ENCODE measurements at regions not wholly inside any gene's neighbourhood (a gene's known extent, or its start where the extent isn't known, plus 50 kb on each side); places are given as distances from the start of the nearest gene placed in this dataset.

GRCh38 chr18:46268671-46269070, 164.5 kb downstream of the HAUS1 start:
- Histone ChIP-seq H3K9ac (ENCODE audit: low read length) (no peak overlapping the region), H3K9me3 (ENCODE audit: control insufficient read depth, low read length) (no peaks in the 10 kb centered on the region), H3K36me3 (ENCODE audit: control insufficient read depth, insufficient read depth, low read length, severe bottlenecking) (peaks cover 20% of the 10 kb centered on the region), H3K4me1 (ENCODE audit: control insufficient read depth, insufficient read depth, low read length) (peaks cover 4% of the 10 kb centered on the region), H3K4me3 (ENCODE audit: low read length) (no peak overlapping the region), H3K27me3 (replicated peaks; ENCODE audit: control insufficient read depth, insufficient read depth, low read length) (no peaks in the 10 kb centered on the region)
- DNase-seq (ENCODE audit: low read depth) = no peak

GRCh38 chr18:46269275-46269674, 165.1 kb downstream of the HAUS1 start:
- Histone ChIP-seq H3K4me1 (ENCODE audit: control insufficient read depth, insufficient read depth, low read length) (peaks cover 4% of the 10 kb centered on the region), H3K36me3 (ENCODE audit: control insufficient read depth, insufficient read depth, low read length, severe bottlenecking) (peaks cover 14% of the 10 kb centered on the region), H3K4me3 (ENCODE audit: low read length) (no peak overlapping the region), H3K9me3 (ENCODE audit: control insufficient read depth, low read length) (no peaks in the 10 kb centered on the region), H3K27me3 (replicated peaks; ENCODE audit: control insufficient read depth, insufficient read depth, low read length) (no peaks in the 10 kb centered on the region), H3K9ac (ENCODE audit: low read length) (no peak overlapping the region)
- DNase-seq (ENCODE audit: low read depth) = no peak

GRCh38 chr18:46271488-46271887, 167.3 kb downstream of the HAUS1 start:
- no peaks in the 10 kb centered on the region for H3K4me1 ChIP-seq (ENCODE audit: control insufficient read depth, insufficient read depth, low read length)
- H3K4me3 ChIP-seq (ENCODE audit: low read length) = no peak overlapping the region
- no peak for DNase-seq (ENCODE audit: low read depth)
- H3K9ac ChIP-seq (ENCODE audit: low read length) = no peak overlapping the region
- no peaks in the 10 kb centered on the region for H3K9me3 ChIP-seq (ENCODE audit: control insufficient read depth, low read length)
- H3K27me3 ChIP-seq (replicated peaks; ENCODE audit: control insufficient read depth, insufficient read depth, low read length) = no peaks in the 10 kb centered on the region
- no peaks in the 10 kb centered on the region for H3K36me3 ChIP-seq (ENCODE audit: control insufficient read depth, insufficient read depth, low read length, severe bottlenecking)

GRCh38 chr18:46273861-46274260, 169.7 kb downstream of the HAUS1 start:
- Histone ChIP-seq H3K4me1 (ENCODE audit: control insufficient read depth, insufficient read depth, low read length) (peaks cover 11% of the 10 kb centered on the region), H3K9me3 (ENCODE audit: control insufficient read depth, low read length) (no peaks in the 10 kb centered on the region), H3K4me3 (ENCODE audit: low read length) (no peak overlapping the region), H3K9ac (ENCODE audit: low read length) (no peak overlapping the region), H3K36me3 (ENCODE audit: control insufficient read depth, insufficient read depth, low read length, severe bottlenecking) (no peaks in the 10 kb centered on the region), H3K27me3 (replicated peaks; ENCODE audit: control insufficient read depth, insufficient read depth, low read length) (no peaks in the 10 kb centered on the region)
- DNase-seq (ENCODE audit: low read depth) = no peak

GRCh38 chr18:46274266-46274665, 170.1 kb downstream of the HAUS1 start:
- no peak for DNase-seq (ENCODE audit: low read depth)
- no peaks in the 10 kb centered on the region for H3K9me3 ChIP-seq (ENCODE audit: control insufficient read depth, low read length)
- no peak overlapping the region for H3K9ac ChIP-seq (ENCODE audit: low read length)
- H3K4me1 ChIP-seq (ENCODE audit: control insufficient read depth, insufficient read depth, low read length) = peaks cover 12% of the 10 kb centered on the region
- no peaks in the 10 kb centered on the region for H3K27me3 ChIP-seq (replicated peaks; ENCODE audit: control insufficient read depth, insufficient read depth, low read length)
- no peak overlapping the region for H3K4me3 ChIP-seq (ENCODE audit: low read length)
- H3K36me3 ChIP-seq (ENCODE audit: control insufficient read depth, insufficient read depth, low read length, severe bottlenecking) = no peaks in the 10 kb centered on the region

GRCh38 chr18:46275370-46275769, 171.2 kb downstream of the HAUS1 start:
- no peaks in the 10 kb centered on the region for H3K36me3 ChIP-seq (ENCODE audit: control insufficient read depth, insufficient read depth, low read length, severe bottlenecking)
- no peak overlapping the region for H3K4me3 ChIP-seq (ENCODE audit: low read length)
- H3K27me3 ChIP-seq (replicated peaks; ENCODE audit: control insufficient read depth, insufficient read depth, low read length) = no peaks in the 10 kb centered on the region
- peaks cover 12% of the 10 kb centered on the region for H3K4me1 ChIP-seq (ENCODE audit: control insufficient read depth, insufficient read depth, low read length)
- H3K9me3 ChIP-seq (ENCODE audit: control insufficient read depth, low read length) = no peaks in the 10 kb centered on the region
- DNase-seq (ENCODE audit: low read depth) = no peak
- H3K9ac ChIP-seq (ENCODE audit: low read length) = no peak overlapping the region

GRCh38 chr18:46276748-46277147, 172.6 kb downstream of the HAUS1 start:
- H3K9me3 ChIP-seq (ENCODE audit: control insufficient read depth, low read length) = no peaks in the 10 kb centered on the region
- H3K36me3 ChIP-seq (ENCODE audit: control insufficient read depth, insufficient read depth, low read length, severe bottlenecking) = no peaks in the 10 kb centered on the region
- no peak for DNase-seq (ENCODE audit: low read depth)
- H3K4me1 ChIP-seq (ENCODE audit: control insufficient read depth, insufficient read depth, low read length) = peaks cover 12% of the 10 kb centered on the region
- H3K4me3 ChIP-seq (ENCODE audit: low read length) = no peak overlapping the region
- no peaks in the 10 kb centered on the region for H3K27me3 ChIP-seq (replicated peaks; ENCODE audit: control insufficient read depth, insufficient read depth, low read length)
- H3K9ac ChIP-seq (ENCODE audit: low read length) = no peak overlapping the region

GRCh38 chr18:46278481-46279465, 174.6 kb downstream of the HAUS1 start:
- Histone ChIP-seq H3K9me3 (ENCODE audit: control insufficient read depth, low read length) (no peaks in the 10 kb centered on the region), H3K4me3 (ENCODE audit: low read length) (no peak overlapping the region), H3K36me3 (ENCODE audit: control insufficient read depth, insufficient read depth, low read length, severe bottlenecking) (no peaks in the 10 kb centered on the region), H3K4me1 (ENCODE audit: control insufficient read depth, insufficient read depth, low read length) (peaks cover 12% of the 10 kb centered on the region), H3K9ac (ENCODE audit: low read length) (no peak overlapping the region), H3K27me3 (replicated peaks; ENCODE audit: control insufficient read depth, insufficient read depth, low read length) (no peaks in the 10 kb centered on the region)
- DNase-seq (ENCODE audit: low read depth) = peak; percentile 48

GRCh38 chr18:46279673-46280072, 175.5 kb downstream of the HAUS1 start:
- no peaks in the 10 kb centered on the region for H3K27me3 ChIP-seq (replicated peaks; ENCODE audit: control insufficient read depth, insufficient read depth, low read length)
- peaks cover 12% of the 10 kb centered on the region for H3K4me1 ChIP-seq (ENCODE audit: control insufficient read depth, insufficient read depth, low read length)
- H3K36me3 ChIP-seq (ENCODE audit: control insufficient read depth, insufficient read depth, low read length, severe bottlenecking) = no peaks in the 10 kb centered on the region
- H3K9ac ChIP-seq (ENCODE audit: low read length) = no peak overlapping the region
- H3K9me3 ChIP-seq (ENCODE audit: control insufficient read depth, low read length) = no peaks in the 10 kb centered on the region
- H3K4me3 ChIP-seq (ENCODE audit: low read length) = no peak overlapping the region
- no peak for DNase-seq (ENCODE audit: low read depth)

GRCh38 chr18:46281185-46282176, 177.3 kb downstream of the HAUS1 start:
- Histone ChIP-seq H3K9me3 (ENCODE audit: control insufficient read depth, low read length) (no peaks in the 10 kb centered on the region), H3K27me3 (replicated peaks; ENCODE audit: control insufficient read depth, insufficient read depth, low read length) (no peaks in the 10 kb centered on the region), H3K9ac (ENCODE audit: low read length) (no peak overlapping the region), H3K4me3 (ENCODE audit: low read length) (no peak overlapping the region), H3K36me3 (ENCODE audit: control insufficient read depth, insufficient read depth, low read length, severe bottlenecking) (no peaks in the 10 kb centered on the region), H3K4me1 (ENCODE audit: control insufficient read depth, insufficient read depth, low read length) (peaks cover 12% of the 10 kb centered on the region)
- DNase-seq (ENCODE audit: low read depth) = peak; percentile 89

- Histone ChIP-seq H3K27me3 (replicated peaks; ENCODE audit: control insufficient read depth, insufficient read depth, low read length) (no peaks in the 10 kb centered on the region), H3K4me3 (ENCODE audit: low read length) (no peak overlapping the region), H3K4me1 (ENCODE audit: control insufficient read depth, insufficient read depth, low read length) (peaks cover 12% of the 10 kb centered on the region), H3K9me3 (ENCODE audit: control insufficient read depth, low read length) (no peaks in the 10 kb centered on the region), H3K36me3 (ENCODE audit: control insufficient read depth, insufficient read depth, low read length, severe bottlenecking) (no peaks in the 10 kb centered on the region), H3K9ac (ENCODE audit: low read length) (no peak overlapping the region)
- DNase-seq (ENCODE audit: low read depth) = no peak
These were observed 178.0 kb downstream of the HAUS1 start for GRCh38 chr18:46282177-46282570.

Data from adipocyte (in vitro differentiated cells).